Breast epithelium (tissue), 4 donors: ENCODE measurements at regions not wholly inside any gene's neighbourhood (a gene's known extent, or its start where the extent isn't known, plus 50 kb on each side); places are given as distances from the start of the nearest gene placed in this dataset.

ENCODE experiments used
- DNase-seq, 2 donors: peaks; one replicate each; pipeline ENCODE4 v3.0.0-alpha.2; 2019; ENCODE audit warnings: low spot score in 2 of 2
- H3K27ac ChIP-seq, 2 donors: fragments of 200-600 bp; sonication (generic) in 1 of 2; one replicate each; pipeline ENCODE4 v1.5.1; 2016 to 2019; ENCODE audit warnings: mild to moderate bottlenecking in 1 of 2
- H3K27me3 ChIP-seq, 2 donors: fragments of 200-600 bp; sonication (generic) in 1 of 2; one replicate each; pipeline versions ENCODE4 v1.5.1 to v1.6.0; 2017 to 2019; ENCODE audit warnings: control low read depth in 1 of 2, mild to moderate bottlenecking in 1 of 2
- H3K36me3 ChIP-seq: fragments of 200-600 bp; one replicate; pipeline ENCODE4 v1.5.1; 2019
- H3K4me1 ChIP-seq, 2 donors: fragments of 200-600 bp; sonication (generic); one replicate each; pipeline ENCODE4 v1.5.1; 2016 to 2019; ENCODE audit warnings: control low read depth in 1 of 2
- H3K4me3 ChIP-seq, 3 donors: fragments of 200-600 bp; sonication (generic); 1 replicate in 2 of 3; 2 replicates in 1 of 3; pipeline ENCODE4 v1.5.1; 2016 to 2019; ENCODE audit warnings: mild to moderate bottlenecking in 3 of 3, moderate library complexity in 2 of 3
- H3K9me3 ChIP-seq, 2 donors: fragments of 200-600 bp; sonication (generic) in 1 of 2; one replicate each; pipeline ENCODE4 v1.5.1; 2016 to 2019; ENCODE audit warnings: control low read depth in 1 of 2
- POLR2A ChIP-seq: fragments of 450-650 bp; IDR thresholded peaks from one replicate; pipeline ENCODE4 v1.6.1; 2016; ENCODE audit warnings: antibody characterized with exemption, mild to moderate bottlenecking, moderate library complexity
- POLR2AphosphoS5 ChIP-seq, 3 donors: sonication (generic); formaldehyde crosslinking; IDR thresholded peaks; one replicate each; pipeline ENCODE4 v1.6.1; 2017; ENCODE audit warnings: antibody characterized with exemption in 3 of 3
- intact Hi-C: fragments of 100-400 bp; cut with DNase I; formaldehyde crosslinking; loops from one replicate; pipeline ENCODE4 v1.15.1; 2023; ENCODE audit warnings: low total_unique reads
- TF ChIP-seq, protein P1 (sequence below), 3 donors: fragments of 450-650 bp; IDR thresholded peaks; one replicate each; pipeline ENCODE4 v1.5.1; 2016 to 2017; ENCODE audit warnings: antibody characterized with exemption in 3 of 3, mild to moderate bottlenecking in 3 of 3, moderate library complexity in 3 of 3

DNA sequence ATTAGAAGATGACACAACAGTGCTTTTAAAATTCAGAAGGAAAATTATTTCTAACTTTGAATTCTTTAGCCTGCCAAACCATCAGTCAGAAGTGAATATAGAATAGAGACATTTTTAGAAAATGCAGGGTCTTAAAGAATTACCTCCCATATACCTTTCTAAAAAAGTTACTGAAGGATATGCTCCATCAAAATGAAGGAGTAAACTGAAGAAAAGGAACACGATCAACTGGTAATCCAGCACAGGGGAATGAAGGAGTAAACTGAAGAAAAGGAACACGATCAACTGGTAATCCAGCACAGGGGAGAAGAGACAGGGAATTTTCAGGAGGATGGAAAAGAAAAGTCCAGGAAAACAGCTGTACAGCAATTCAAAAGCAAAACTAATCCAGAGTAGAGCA is 75.4 kb upstream of the LDLRAD3 start:
- Histone ChIP-seq H3K27me3 (no peaks in the 10 kb centered on the region), H3K4me1 (no peaks in the 10 kb centered on the region), H3K36me3 (no peaks in the 10 kb centered on the region), H3K9me3 (peaks cover 7 to 16% of the 10 kb centered on the region in 2 donors), H3K4me3 (no peak overlapping the region), H3K27ac (no peak overlapping the region)
- TF ChIP-seq POLR2A, result no peak
- TF ChIP-seq POLR2AphosphoS5 (IDR thresholded peaks at IDR 0.05), result no peak
- TF ChIP-seq, protein P1, sequence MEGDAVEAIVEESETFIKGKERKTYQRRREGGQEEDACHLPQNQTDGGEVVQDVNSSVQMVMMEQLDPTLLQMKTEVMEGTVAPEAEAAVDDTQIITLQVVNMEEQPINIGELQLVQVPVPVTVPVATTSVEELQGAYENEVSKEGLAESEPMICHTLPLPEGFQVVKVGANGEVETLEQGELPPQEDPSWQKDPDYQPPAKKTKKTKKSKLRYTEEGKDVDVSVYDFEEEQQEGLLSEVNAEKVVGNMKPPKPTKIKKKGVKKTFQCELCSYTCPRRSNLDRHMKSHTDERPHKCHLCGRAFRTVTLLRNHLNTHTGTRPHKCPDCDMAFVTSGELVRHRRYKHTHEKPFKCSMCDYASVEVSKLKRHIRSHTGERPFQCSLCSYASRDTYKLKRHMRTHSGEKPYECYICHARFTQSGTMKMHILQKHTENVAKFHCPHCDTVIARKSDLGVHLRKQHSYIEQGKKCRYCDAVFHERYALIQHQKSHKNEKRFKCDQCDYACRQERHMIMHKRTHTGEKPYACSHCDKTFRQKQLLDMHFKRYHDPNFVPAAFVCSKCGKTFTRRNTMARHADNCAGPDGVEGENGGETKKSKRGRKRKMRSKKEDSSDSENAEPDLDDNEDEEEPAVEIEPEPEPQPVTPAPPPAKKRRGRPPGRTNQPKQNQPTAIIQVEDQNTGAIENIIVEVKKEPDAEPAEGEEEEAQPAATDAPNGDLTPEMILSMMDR (IDR thresholded peaks at IDR 0.05), result no peak
- intact Hi-C loops, result no loop called here
- DNase-seq, result no peak

DNA sequence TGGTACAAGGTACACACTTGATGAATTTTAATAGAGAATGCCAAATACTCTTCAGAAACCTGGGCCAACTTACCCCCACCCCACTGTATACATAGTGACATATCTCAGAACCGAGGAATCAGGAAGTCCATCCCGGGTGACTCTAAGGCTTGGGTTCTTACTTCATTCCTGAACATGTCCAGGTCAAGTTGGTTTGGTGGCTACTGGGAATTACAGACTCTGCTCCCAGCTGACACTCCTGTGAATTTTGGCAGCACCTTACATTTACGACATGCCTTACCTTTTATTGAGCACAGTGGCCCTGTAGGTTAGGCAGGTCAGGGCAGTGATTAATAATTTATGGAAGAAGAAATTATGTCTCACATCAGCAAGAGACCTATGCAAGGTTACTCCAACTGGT is 70.1 kb upstream of the LDLRAD3 start:
- Histone ChIP-seq H3K27me3 (no peaks in the 10 kb centered on the region), H3K9me3 (peaks cover 0 to 7% of the 10 kb centered on the region in 2 donors), H3K4me1 (no peaks in the 10 kb centered on the region), H3K4me3 (no peak overlapping the region), H3K36me3 (no peaks in the 10 kb centered on the region), H3K27ac (no peak overlapping the region)
- intact Hi-C loops, result no loop called here
- no peak for DNase-seq
- TF ChIP-seq POLR2A (no peak), POLR2AphosphoS5 (IDR thresholded peaks at IDR 0.05) (no peak)
- TF ChIP-seq, protein P1 (IDR thresholded peaks at IDR 0.05), result no peak

DNA sequence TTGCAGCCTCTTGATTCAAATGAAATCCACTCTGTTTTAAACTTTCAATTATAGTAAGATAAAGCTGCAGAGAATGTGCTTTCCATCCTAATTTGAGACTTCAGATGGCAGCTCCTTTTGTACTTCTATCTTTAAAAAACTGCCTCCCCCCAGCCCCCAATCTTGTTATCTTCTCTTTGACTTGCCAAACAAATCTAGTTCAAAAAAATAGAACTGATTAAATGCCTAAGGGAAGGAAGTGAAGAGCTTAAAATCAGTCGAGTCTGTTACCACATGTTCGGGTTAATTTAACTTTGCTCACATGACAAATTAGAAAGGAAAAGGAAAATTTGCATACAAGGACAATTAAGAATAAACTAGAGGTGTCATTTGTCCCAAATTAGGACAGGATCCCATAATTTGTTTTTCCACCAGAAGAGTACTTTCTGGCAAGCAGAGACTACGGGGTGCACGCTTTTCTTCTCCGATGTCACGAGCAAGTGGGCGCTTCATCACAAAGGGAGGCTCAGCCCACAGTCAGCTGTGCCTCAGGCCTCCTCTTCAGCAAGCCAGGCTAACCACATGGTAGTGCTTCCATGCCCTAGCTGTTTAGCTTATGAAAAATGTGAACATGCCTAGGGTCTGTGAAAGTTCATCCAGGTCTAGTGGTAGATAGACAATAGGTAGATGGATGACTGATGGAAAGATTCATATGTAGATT is 69.0 kb upstream of the LDLRAD3 start:
- no peak for DNase-seq
- H3K9me3 ChIP-seq, result no peaks in the 10 kb centered on the region
- TF ChIP-seq, protein P1 (IDR thresholded peaks at IDR 0.05), result no peak
- TF ChIP-seq POLR2AphosphoS5 (IDR thresholded peaks at IDR 0.05), result no peak
- no peak for TF ChIP-seq POLR2A
- H3K27me3 ChIP-seq, result no peaks in the 10 kb centered on the region
- no peaks in the 10 kb centered on the region for H3K36me3 ChIP-seq
- no peak overlapping the region for H3K4me3 ChIP-seq
- H3K27ac ChIP-seq, result no peak overlapping the region
- no peaks in the 10 kb centered on the region for H3K4me1 ChIP-seq
- intact Hi-C loops, result no loop called here

DNA sequence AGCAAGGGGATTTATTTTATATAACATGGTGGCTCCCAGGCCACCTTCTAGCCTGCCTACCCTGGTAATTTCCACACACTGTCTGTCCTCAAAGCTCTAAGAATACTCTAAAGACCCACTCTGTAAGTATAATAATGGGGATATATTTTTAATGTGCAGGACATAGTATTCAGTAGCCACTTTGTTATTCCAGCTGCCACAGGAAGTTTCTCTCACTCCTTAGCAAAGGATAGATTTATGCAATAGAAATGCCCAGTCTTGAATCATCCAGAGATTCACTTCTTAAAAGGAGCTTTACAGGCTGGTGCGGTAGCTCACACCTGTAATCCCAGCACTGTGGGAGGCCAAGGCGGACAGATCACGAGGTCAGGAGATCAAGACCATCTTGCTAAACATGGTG is 68.4 kb upstream of the LDLRAD3 start:
- H3K4me1 ChIP-seq, result no peaks in the 10 kb centered on the region
- no peaks in the 10 kb centered on the region for H3K36me3 ChIP-seq
- H3K4me3 ChIP-seq, result no peak overlapping the region
- H3K27ac ChIP-seq, result no peak overlapping the region
- intact Hi-C loops, result no loop called here
- H3K27me3 ChIP-seq, result no peaks in the 10 kb centered on the region
- TF ChIP-seq, protein P1 (IDR thresholded peaks at IDR 0.05), result no peak
- no peak for TF ChIP-seq POLR2AphosphoS5 (IDR thresholded peaks at IDR 0.05)
- no peak for TF ChIP-seq POLR2A
- no peaks in the 10 kb centered on the region for H3K9me3 ChIP-seq
- DNase-seq, result no peak

DNA sequence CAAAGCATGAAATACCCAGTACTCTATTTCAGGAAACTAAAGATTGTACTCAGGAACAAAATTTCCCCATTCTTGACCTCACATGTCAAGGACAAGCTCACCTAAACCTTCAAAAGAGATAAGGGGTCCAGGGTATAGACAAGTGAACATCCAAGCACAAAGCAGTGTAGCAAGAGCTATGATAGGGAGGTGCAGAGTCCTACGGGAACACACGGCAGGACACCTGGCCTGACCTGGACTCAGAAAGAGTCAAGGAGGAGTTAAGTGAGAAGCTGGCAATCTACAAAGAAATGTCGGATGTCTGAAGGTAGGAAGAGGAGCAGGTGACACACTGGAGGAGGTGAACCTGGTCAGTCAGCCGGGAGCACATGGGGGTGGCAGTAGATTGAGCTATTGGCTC is 67.1 kb upstream of the LDLRAD3 start:
- Histone ChIP-seq H3K4me3 (no peak overlapping the region), H3K9me3 (no peaks in the 10 kb centered on the region), H3K27ac (no peak overlapping the region), H3K36me3 (no peaks in the 10 kb centered on the region), H3K27me3 (no peaks in the 10 kb centered on the region), H3K4me1 (no peaks in the 10 kb centered on the region)
- intact Hi-C loops, result no loop called here
- TF ChIP-seq, protein P1 (IDR thresholded peaks at IDR 0.05), result no peak
- no peak for TF ChIP-seq POLR2AphosphoS5 (IDR thresholded peaks at IDR 0.05)
- TF ChIP-seq POLR2A, result no peak
- DNase-seq, result no peak
